ENCODE measurements at regions not wholly inside any gene's neighbourhood (a gene's known extent, or its start where the extent isn't known, plus 50 kb on each side); places are given as distances from the start of the nearest gene placed in this dataset.

DNA sequence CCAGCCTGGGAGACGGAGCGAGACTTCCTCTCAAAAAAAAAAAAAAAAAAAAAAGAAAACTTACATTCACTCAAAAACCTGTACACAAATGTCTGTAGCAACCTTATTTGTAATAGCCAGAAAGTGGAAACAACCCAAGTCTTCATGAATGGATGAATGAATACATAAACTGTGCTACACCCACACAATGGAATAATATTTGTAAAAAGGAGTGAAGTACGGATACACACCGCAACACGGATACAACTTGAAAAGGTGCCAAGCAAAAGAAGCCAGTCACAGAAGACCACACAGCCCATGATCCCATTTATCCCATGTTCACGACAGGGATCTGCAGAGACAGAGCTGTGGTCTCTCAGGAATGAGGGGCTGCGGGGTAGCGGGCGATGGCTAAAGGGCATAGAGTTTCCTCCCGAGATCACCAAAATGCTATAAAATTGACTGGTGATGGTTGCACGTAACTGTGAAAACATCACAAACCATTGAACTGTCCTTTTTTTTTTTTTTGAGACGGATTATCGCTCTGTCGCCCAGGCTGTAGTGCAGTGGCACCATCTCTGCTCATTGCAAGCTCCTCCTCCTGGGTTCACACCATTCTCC is 76.2 kb upstream of the COL5A1 start:
- Histone ChIP-seq H3K4me1 (replicated peaks) (no peaks in the 10 kb centered on the region), H3K9me3 (no peaks in the 10 kb centered on the region), H3K27me3 (replicated peaks; ENCODE audit: insufficient read depth) (no peaks in the 10 kb centered on the region), H3K36me3 (no peaks in the 10 kb centered on the region), H3K4me3 (no peak overlapping the region), H3K27ac (no peak overlapping the region)
- TF ChIP-seq, protein P1, sequence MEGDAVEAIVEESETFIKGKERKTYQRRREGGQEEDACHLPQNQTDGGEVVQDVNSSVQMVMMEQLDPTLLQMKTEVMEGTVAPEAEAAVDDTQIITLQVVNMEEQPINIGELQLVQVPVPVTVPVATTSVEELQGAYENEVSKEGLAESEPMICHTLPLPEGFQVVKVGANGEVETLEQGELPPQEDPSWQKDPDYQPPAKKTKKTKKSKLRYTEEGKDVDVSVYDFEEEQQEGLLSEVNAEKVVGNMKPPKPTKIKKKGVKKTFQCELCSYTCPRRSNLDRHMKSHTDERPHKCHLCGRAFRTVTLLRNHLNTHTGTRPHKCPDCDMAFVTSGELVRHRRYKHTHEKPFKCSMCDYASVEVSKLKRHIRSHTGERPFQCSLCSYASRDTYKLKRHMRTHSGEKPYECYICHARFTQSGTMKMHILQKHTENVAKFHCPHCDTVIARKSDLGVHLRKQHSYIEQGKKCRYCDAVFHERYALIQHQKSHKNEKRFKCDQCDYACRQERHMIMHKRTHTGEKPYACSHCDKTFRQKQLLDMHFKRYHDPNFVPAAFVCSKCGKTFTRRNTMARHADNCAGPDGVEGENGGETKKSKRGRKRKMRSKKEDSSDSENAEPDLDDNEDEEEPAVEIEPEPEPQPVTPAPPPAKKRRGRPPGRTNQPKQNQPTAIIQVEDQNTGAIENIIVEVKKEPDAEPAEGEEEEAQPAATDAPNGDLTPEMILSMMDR (IDR thresholded peaks at IDR 0.05), result no peak
- TF ChIP-seq POLR2AphosphoS5 (IDR thresholded peaks at IDR 0.05), result no peak
- no peak for DNase-seq (ENCODE audit: low spot score)
- intact Hi-C loops (cut with DNase I), result no loop called here
- WGBS, result 87% methylated on average over 14 of the region's 14 CpGs

DNA sequence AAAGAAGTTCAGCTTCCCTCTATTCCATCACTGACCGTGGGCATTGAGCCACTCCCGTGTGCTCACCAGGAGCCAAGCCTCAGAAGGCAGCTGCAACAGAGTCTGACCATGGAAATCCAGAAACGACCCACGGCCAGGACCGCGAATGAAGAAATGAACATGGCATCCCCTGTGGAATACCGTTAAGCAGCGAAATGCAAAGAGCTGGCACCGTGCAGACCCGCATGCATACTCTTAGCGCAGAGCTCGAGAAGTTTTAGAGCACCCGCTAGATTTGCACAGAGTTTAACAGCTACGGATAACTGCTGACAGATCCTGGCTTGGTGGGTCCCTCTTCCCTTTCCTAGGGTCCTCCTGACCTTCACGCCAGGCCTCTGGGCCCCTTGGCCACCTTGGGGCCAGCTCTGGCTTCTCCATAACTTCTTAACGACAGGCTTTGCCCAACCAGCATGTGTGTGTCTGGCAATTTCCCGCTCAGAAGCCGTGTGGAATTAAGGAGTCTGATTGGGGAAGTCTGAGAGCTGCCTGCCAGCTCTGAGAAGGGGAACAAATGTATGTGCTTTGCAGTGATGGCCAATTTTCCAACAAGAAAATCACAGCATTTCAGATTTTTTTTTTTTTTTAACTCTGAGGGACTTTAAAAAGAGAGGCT is 75.3 kb upstream of the COL5A1 start:
- Histone ChIP-seq H3K27ac (no peak overlapping the region), H3K4me1 (replicated peaks) (no peaks in the 10 kb centered on the region), H3K36me3 (no peaks in the 10 kb centered on the region), H3K4me3 (no peak overlapping the region), H3K9me3 (no peaks in the 10 kb centered on the region), H3K27me3 (replicated peaks; ENCODE audit: insufficient read depth) (no peaks in the 10 kb centered on the region)
- TF ChIP-seq, protein P1 (IDR thresholded peaks at IDR 0.05), result no peak
- TF ChIP-seq POLR2AphosphoS5 (IDR thresholded peaks at IDR 0.05) (no peak), POLR2A (IDR thresholded peaks at IDR 0.05) (no peak)
- intact Hi-C loops (cut with DNase I), result no loop called here
- DNase-seq (ENCODE audit: low spot score), result no peak
- WGBS, result 87% methylated on average over 18 of the region's 18 CpGs

DNA sequence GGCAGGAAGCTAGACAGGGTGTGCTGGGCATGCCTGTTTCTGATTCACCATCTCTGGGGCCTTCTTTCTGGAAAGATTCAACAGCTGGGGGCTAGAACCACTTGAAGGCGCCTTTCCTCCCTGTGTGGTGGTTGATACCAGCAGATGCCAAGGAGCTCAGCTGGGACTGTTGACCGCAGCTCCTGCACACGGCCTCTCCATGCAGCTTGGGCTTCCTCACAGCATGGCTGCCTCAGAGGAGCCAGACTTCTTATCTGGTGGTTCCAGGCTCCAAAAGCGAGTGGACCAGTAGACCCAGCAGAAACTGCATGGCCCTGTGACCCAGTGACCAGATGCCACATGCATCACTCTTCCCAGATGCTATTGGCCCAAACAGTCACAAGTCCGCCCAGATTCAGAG is 74.7 kb upstream of the COL5A1 start:
- H3K4me1 ChIP-seq (replicated peaks), result no peaks in the 10 kb centered on the region
- no peak for DNase-seq (ENCODE audit: low spot score)
- intact Hi-C loops (cut with DNase I), result no loop called here
- no peaks in the 10 kb centered on the region for H3K36me3 ChIP-seq
- no peaks in the 10 kb centered on the region for H3K27me3 ChIP-seq (replicated peaks; ENCODE audit: insufficient read depth)
- no peaks in the 10 kb centered on the region for H3K9me3 ChIP-seq
- H3K4me3 ChIP-seq, result no peak overlapping the region
- TF ChIP-seq POLR2A (IDR thresholded peaks at IDR 0.05) (no peak), POLR2AphosphoS5 (IDR thresholded peaks at IDR 0.05) (no peak)
- TF ChIP-seq, protein P1 (IDR thresholded peaks at IDR 0.05), result no peak
- 93% methylated on average over 3 of the region's 5 CpGs for WGBS
- no peak overlapping the region for H3K27ac ChIP-seq

DNA sequence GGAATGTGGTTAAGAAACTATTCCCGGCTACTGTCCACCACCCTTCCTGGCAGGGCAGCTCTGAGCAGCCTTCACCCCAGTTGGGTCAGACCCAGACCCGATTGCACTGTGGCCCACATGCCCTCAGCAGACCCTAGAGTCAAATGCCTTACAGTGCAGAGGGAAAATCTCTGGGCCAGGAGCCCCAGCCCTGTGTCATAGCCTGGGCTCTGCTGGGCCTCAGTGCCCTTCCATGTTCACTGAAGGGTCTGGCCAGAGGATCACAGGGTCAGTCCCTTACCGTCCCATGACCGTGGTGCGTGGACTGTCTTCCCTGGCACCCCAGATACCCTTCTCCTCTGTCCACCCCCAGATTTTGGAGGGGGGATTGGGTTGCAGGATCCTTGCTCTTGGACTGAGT is 73.5 kb upstream of the COL5A1 start:
- intact Hi-C loops (cut with DNase I), result no loop called here
- no peak for DNase-seq (ENCODE audit: low spot score)
- Histone ChIP-seq H3K27ac (no peak overlapping the region), H3K4me3 (no peak overlapping the region), H3K9me3 (no peaks in the 10 kb centered on the region), H3K27me3 (replicated peaks; ENCODE audit: insufficient read depth) (no peaks in the 10 kb centered on the region), H3K4me1 (replicated peaks) (no peaks in the 10 kb centered on the region), H3K36me3 (no peaks in the 10 kb centered on the region)
- TF ChIP-seq POLR2A (IDR thresholded peaks at IDR 0.05) (no peak), POLR2AphosphoS5 (IDR thresholded peaks at IDR 0.05) (no peak)
- TF ChIP-seq, protein P1 (IDR thresholded peaks at IDR 0.05), result no peak
- 88% methylated on average over 5 of the region's 5 CpGs for WGBS

DNA sequence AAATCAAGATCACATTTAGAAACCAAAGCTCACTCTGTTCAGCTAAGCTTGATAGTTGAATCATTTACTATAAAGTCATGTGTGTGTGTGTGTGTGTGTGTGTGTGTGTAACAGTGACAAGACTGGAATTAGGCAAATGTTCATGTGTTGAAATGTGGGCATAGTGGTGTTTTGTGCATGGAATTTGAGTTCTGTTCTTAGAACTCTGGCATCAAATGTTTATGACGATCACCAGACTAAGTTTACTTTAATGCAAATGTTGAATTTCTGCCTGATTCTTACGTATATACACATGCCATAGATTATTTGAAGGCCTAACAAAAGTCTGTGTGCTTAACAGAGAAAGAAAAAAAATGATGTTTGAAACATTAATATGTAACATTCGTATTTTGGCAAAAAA is 72.8 kb upstream of the COL5A1 start:
- Histone ChIP-seq H3K4me1 (replicated peaks) (no peaks in the 10 kb centered on the region), H3K36me3 (no peaks in the 10 kb centered on the region), H3K27ac (no peak overlapping the region), H3K4me3 (no peak overlapping the region), H3K27me3 (replicated peaks; ENCODE audit: insufficient read depth) (no peaks in the 10 kb centered on the region), H3K9me3 (no peaks in the 10 kb centered on the region)
- no peak for TF ChIP-seq POLR2A (IDR thresholded peaks at IDR 0.05)
- no peak for TF ChIP-seq POLR2AphosphoS5 (IDR thresholded peaks at IDR 0.05)
- TF ChIP-seq, protein P1 (IDR thresholded peaks at IDR 0.05), result no peak
- WGBS, result 81% methylated on average over 3 of the region's 3 CpGs
- DNase-seq (ENCODE audit: low spot score), result no peak
- intact Hi-C loops (cut with DNase I), result no loop called here

All from prostate gland (tissue), 2 donors.